Hepatocyte (in vitro differentiated cells): ENCODE measurements at regions not wholly inside any gene's neighbourhood (a gene's known extent, or its start where the extent isn't known, plus 50 kb on each side); places are given as distances from the start of the nearest gene placed in this dataset.

Source experiments
- CTCF ChIP-seq: fragments of 200-600 bp; sonication (generic); IDR thresholded peaks from 2 replicates; pipeline ENCODE4 v1.5.1; 2016; ENCODE audit warnings: antibody characterized with exemption, mild to moderate bottlenecking; ENCODE audit not compliant: poor library complexity
- EZH2phosphoT487 ChIP-seq: fragments of 200-600 bp; sonication (generic); IDR thresholded peaks from one replicate; pipeline ENCODE4 v1.6.1; 2018; ENCODE audit warnings: antibody characterized with exemption, mild to moderate bottlenecking, low read depth, moderate library complexity; ENCODE audit not compliant: unreplicated experiment, severe bottlenecking

- no peak for TF ChIP-seq CTCF
- TF ChIP-seq EZH2phosphoT487: no peak
These were observed 377.8 kb downstream of the IRX2 start for GRCh38 chr5:2373631-2374030.
